ENCODE measurements at regions not wholly inside any gene's neighbourhood (a gene's known extent, or its start where the extent isn't known, plus 50 kb on each side); places are given as distances from the start of the nearest gene placed in this dataset.

DNA sequence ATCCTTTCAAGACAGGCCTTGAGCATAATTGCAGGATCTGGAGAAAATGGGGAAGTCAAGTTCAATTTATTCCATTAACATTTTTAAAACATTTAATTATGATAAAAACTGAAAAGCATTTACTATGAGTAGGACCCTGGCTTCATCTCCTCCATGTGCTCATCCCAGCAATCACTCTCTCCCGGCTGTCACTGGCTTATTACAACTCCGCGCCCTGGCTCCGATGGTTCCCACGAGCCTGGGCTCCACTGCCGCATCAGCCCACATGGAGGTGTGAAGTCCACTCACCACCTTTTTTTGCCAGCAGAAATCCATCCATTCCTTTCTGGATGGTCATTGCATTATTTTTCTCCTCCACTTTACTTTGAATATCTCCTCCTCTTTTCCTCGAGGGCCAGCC lies 194.4 kb downstream of the EMP1 start:
- intact Hi-C loops (cut with micrococcal nuclease; ENCODE audit: unreplicated experiment), result no loop called here
- no peak overlapping the region for H3K27ac ChIP-seq (ENCODE audit: low read depth, low read length, poor library complexity, severe bottlenecking)
- TF ChIP-seq, protein P1, sequence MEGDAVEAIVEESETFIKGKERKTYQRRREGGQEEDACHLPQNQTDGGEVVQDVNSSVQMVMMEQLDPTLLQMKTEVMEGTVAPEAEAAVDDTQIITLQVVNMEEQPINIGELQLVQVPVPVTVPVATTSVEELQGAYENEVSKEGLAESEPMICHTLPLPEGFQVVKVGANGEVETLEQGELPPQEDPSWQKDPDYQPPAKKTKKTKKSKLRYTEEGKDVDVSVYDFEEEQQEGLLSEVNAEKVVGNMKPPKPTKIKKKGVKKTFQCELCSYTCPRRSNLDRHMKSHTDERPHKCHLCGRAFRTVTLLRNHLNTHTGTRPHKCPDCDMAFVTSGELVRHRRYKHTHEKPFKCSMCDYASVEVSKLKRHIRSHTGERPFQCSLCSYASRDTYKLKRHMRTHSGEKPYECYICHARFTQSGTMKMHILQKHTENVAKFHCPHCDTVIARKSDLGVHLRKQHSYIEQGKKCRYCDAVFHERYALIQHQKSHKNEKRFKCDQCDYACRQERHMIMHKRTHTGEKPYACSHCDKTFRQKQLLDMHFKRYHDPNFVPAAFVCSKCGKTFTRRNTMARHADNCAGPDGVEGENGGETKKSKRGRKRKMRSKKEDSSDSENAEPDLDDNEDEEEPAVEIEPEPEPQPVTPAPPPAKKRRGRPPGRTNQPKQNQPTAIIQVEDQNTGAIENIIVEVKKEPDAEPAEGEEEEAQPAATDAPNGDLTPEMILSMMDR (conservative IDR thresholded peaks at IDR 0.05; ENCODE audit: low read length), result no peak
- no peak for TF ChIP-seq EZH2phosphoT487 (IDR thresholded peaks at IDR 0.05; ENCODE audit: borderline replicate concordance, low read depth, low read length)
- no peak overlapping the region for H2AFZ ChIP-seq (ENCODE audit: low read length)
- no peaks in the 10 kb centered on the region for H3K4me1 ChIP-seq (ENCODE audit: insufficient read depth, low read length, poor library complexity, severe bottlenecking)
- no peaks in the 10 kb centered on the region for H3K9me2 ChIP-seq (ENCODE audit: insufficient read depth, low read length)
- H3K4me3 ChIP-seq (ENCODE audit: low read depth, low read length, poor library complexity, severe bottlenecking), result no peak overlapping the region
- ChIA-PET CTCF (ENCODE audit: unreplicated experiment) (no interaction called here), POLR2A (no interaction called here)
- no peak for DNase-seq (ENCODE audit: low spot score)
- H3K79me2 ChIP-seq (ENCODE audit: insufficient read depth, low read depth, low read length), result no peaks in the 10 kb centered on the region
- H3K9me3 ChIP-seq (ENCODE audit: low read length), result no peaks in the 10 kb centered on the region
- H3K36me3 ChIP-seq (ENCODE audit: insufficient read depth, low read length), result no peaks in the 10 kb centered on the region
- no peak overlapping the region for H3K4me2 ChIP-seq (ENCODE audit: low read length)
- no TSS peak for BruUV-seq (replicated peaks)
- H4K20me1 ChIP-seq (ENCODE audit: insufficient read depth, low read length), result no peaks in the 10 kb centered on the region

DNA sequence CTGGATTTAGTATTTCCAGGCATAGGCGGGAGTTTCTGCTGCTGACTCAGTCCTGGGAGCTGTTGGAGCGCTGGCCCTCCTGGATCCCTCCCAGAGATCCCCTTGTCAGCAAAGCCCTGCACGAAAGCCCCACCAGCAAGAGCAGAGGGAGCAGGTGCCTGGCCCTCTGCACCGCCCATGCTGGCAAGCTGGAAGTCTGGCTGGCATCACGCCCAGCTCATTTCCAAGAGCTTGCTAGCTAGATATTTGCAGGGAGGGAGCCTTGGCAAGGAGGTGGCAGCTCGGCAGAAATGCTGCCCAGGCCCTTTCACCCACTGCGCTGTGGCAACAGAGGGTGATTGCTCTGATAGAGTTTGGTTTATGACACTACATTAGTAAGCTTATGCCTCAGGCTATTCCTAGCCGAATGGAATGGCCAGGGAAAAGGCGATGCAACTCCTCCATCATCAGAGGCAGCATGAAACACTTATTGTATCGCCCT lies 193.9 kb downstream of the EMP1 start:
- POLR2A ChIA-PET, result no interaction called here
- no peak overlapping the region for H3K4me2 ChIP-seq (ENCODE audit: low read length)

DNA sequence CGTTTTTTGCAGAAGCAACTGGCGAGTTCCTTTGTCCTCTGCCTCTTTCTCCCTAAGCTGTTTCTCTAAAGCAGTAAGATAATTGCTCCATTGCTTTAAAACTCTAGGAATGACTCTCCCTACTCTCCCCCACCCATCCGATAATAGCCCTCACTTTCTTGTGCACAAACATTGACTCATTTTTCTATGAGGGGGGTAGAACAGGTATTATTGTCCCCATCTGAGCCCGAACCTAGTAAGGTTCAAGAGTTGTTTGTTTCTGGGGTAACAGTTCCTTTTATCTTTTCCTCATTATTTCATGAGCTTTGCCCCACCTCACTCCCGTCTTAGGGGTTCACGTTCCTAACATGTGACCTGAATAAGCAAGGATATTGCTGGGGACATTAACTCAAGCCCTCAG lies 190.6 kb downstream of the EMP1 start:
- no peaks in the 10 kb centered on the region for H3K79me2 ChIP-seq (ENCODE audit: insufficient read depth, low read depth, low read length)
- no peaks in the 10 kb centered on the region for H4K20me1 ChIP-seq (ENCODE audit: insufficient read depth, low read length)
- no TSS peak for BruUV-seq (replicated peaks)
- TF ChIP-seq EZH2phosphoT487 (IDR thresholded peaks at IDR 0.05; ENCODE audit: borderline replicate concordance, low read depth, low read length), result no peak
- TF ChIP-seq, protein P1 (conservative IDR thresholded peaks at IDR 0.05; ENCODE audit: low read length), result no peak
- intact Hi-C loops (cut with micrococcal nuclease; ENCODE audit: unreplicated experiment), result no loop called here
- H3K9me2 ChIP-seq (ENCODE audit: insufficient read depth, low read length), result no peaks in the 10 kb centered on the region
- ChIA-PET CTCF (ENCODE audit: unreplicated experiment) (no interaction called here), POLR2A (no interaction called here)
- H3K4me1 ChIP-seq (ENCODE audit: insufficient read depth, low read length, poor library complexity, severe bottlenecking), result no peaks in the 10 kb centered on the region
- H3K36me3 ChIP-seq (ENCODE audit: insufficient read depth, low read length), result no peaks in the 10 kb centered on the region
- no peak for DNase-seq (ENCODE audit: low spot score)
- no peaks in the 10 kb centered on the region for H3K9me3 ChIP-seq (ENCODE audit: low read length)
- no peak overlapping the region for H3K4me3 ChIP-seq (ENCODE audit: low read depth, low read length, poor library complexity, severe bottlenecking)
- H3K27ac ChIP-seq (ENCODE audit: low read depth, low read length, poor library complexity, severe bottlenecking), result no peak overlapping the region
- H3K4me2 ChIP-seq (ENCODE audit: low read length), result no peak overlapping the region
- H2AFZ ChIP-seq (ENCODE audit: low read length), result no peak overlapping the region

More for the DNA sequence above, 193.9 kb downstream of the EMP1 start:
- intact Hi-C loops (cut with micrococcal nuclease; ENCODE audit: unreplicated experiment), result no loop called here
- Histone ChIP-seq H2AFZ (ENCODE audit: low read length) (no peak overlapping the region), H3K4me3 (ENCODE audit: low read depth, low read length, poor library complexity, severe bottlenecking) (no peak overlapping the region), H3K27ac (ENCODE audit: low read depth, low read length, poor library complexity, severe bottlenecking) (no peak overlapping the region), H3K9me3 (ENCODE audit: low read length) (no peaks in the 10 kb centered on the region), H3K36me3 (ENCODE audit: insufficient read depth, low read length) (no peaks in the 10 kb centered on the region), H3K4me1 (ENCODE audit: insufficient read depth, low read length, poor library complexity, severe bottlenecking) (no peaks in the 10 kb centered on the region), H3K79me2 (ENCODE audit: insufficient read depth, low read depth, low read length) (no peaks in the 10 kb centered on the region), H3K9me2 (ENCODE audit: insufficient read depth, low read length) (no peaks in the 10 kb centered on the region), H4K20me1 (ENCODE audit: insufficient read depth, low read length) (no peaks in the 10 kb centered on the region)
- TF ChIP-seq EZH2phosphoT487 (IDR thresholded peaks at IDR 0.05; ENCODE audit: borderline replicate concordance, low read depth, low read length), result no peak
- TF ChIP-seq, protein P1 (conservative IDR thresholded peaks at IDR 0.05; ENCODE audit: low read length), result no peak
- DNase-seq (ENCODE audit: low spot score), result no peak
- no TSS peak for BruUV-seq (replicated peaks)
- CTCF ChIA-PET (ENCODE audit: unreplicated experiment), result no interaction called here
